Neural cell (in vitro differentiated cells): ENCODE measurements at regions not wholly inside any gene's neighbourhood (a gene's known extent, or its start where the extent isn't known, plus 50 kb on each side); places are given as distances from the start of the nearest gene placed in this dataset.
A peak's percentile ranks its signal among the peaks of the same experiment; 100 is the strongest.

Source experiments
- H2AFZ ChIP-seq: fragments of 200-600, 300-800 bp; sonication (generic), shearing (Covaris generic); 2 replicates; pipeline ENCODE4 v1.6.0; 2014; ENCODE audit warnings: low read depth, mild to moderate bottlenecking, antibody characterized with exemption, low read length, moderate library complexity
- H3F3A ChIP-seq: fragments of 200-600 bp; shearing (Covaris generic); 2 replicates; pipeline ENCODE4 v1.6.1; 2016; ENCODE audit warnings: mild to moderate bottlenecking, moderate library complexity, mixed read lengths, antibody characterized with exemption, low read length; ENCODE audit not compliant: insufficient read depth, poor library complexity, severe bottlenecking
- H3K27ac ChIP-seq: fragments of 200-600, 300-800 bp; sonication (generic), shearing (Covaris generic); 2 replicates; pipeline ENCODE4 v1.5.1; 2014; ENCODE audit warnings: mild to moderate bottlenecking, low read length, moderate library complexity
- H3K27me3 ChIP-seq: fragments of 300-800, 200-600 bp; sonication (generic), shearing (Covaris generic); 2 replicates; pipeline ENCODE4 v1.6.0; 2014; ENCODE audit warnings: mild to moderate bottlenecking, low read depth, low read length, moderate library complexity; ENCODE audit not compliant: insufficient read depth
- H3K36me3 ChIP-seq: fragments of 300-800, 200-600 bp; sonication (generic), shearing (Covaris generic); 2 replicates; pipeline ENCODE4 v1.5.1; 2014; ENCODE audit warnings: mild to moderate bottlenecking, antibody characterized with exemption, low read length, moderate library complexity; ENCODE audit not compliant: insufficient read depth
- H3K4me2 ChIP-seq: fragments of 300-800, 200-600 bp; sonication (generic), shearing (Covaris generic); 2 replicates; pipeline ENCODE4 v1.6.0; 2014; ENCODE audit warnings: mild to moderate bottlenecking, low read length
- H3K4me3 ChIP-seq: fragments of 300-800, 200-600 bp; sonication (generic), shearing (Covaris generic); 2 replicates; pipeline ENCODE4 v1.5.1; 2014; ENCODE audit warnings: mild to moderate bottlenecking, low read length, moderate library complexity
- H3K79me2 ChIP-seq: fragments of 200-600 bp; shearing (Covaris generic); replicated peaks from 2 replicates; pipeline ENCODE4 v1.6.0; 2014; ENCODE audit warnings: mild to moderate bottlenecking, low read length, moderate library complexity; ENCODE audit not compliant: insufficient read depth
- H3K9ac ChIP-seq: fragments of 300-800, 200-600 bp; sonication (generic), shearing (Covaris generic); 2 replicates; pipeline ENCODE4 v1.6.1; 2016; ENCODE audit warnings: mild to moderate bottlenecking, low read length, mixed read lengths
- H3K9me2 ChIP-seq: fragments of 200-600 bp; shearing (Covaris generic); 2 replicates; pipeline ENCODE4 v1.6.1; 2016; ENCODE audit warnings: mild to moderate bottlenecking, low read length, mixed read lengths; ENCODE audit not compliant: insufficient read depth
- H3K9me3 ChIP-seq: fragments of 200-600, 300-800 bp; sonication (generic), shearing (Covaris generic); 2 replicates; pipeline ENCODE4 v1.6.1; 2016; ENCODE audit warnings: mild to moderate bottlenecking, mixed run types, low read length, moderate library complexity, mixed read lengths
- H4K20me1 ChIP-seq: fragments of 200-600 bp; shearing (Covaris generic); 2 replicates; pipeline ENCODE4 v1.6.1; 2016; ENCODE audit warnings: mild to moderate bottlenecking, mixed run types; ENCODE audit not compliant: insufficient read depth
- EP300 ChIP-seq: fragments of 450-650 bp; conservative IDR thresholded peaks from 2 replicates; pipeline ENCODE4 v1.6.1; 2014; ENCODE audit warnings: antibody characterized with exemption, mild to moderate bottlenecking, moderate library complexity; ENCODE audit not compliant: poor library complexity, severe bottlenecking
- EZH2 ChIP-seq: fragments of 200-600, 300-800 bp; shearing (Covaris generic), sonication (generic); IDR thresholded peaks from 2 replicates; pipeline ENCODE4 v1.6.1; 2014; ENCODE audit warnings: antibody characterized with exemption, low read length, borderline replicate concordance, mild to moderate bottlenecking; ENCODE audit not compliant: insufficient read depth, poor library complexity, severe bottlenecking
- MXI1 ChIP-seq: fragments of 450-650 bp; conservative IDR thresholded peaks from 2 replicates; pipeline ENCODE4 v1.6.1; 2014; ENCODE audit warnings: antibody characterized with exemption, mild to moderate bottlenecking; ENCODE audit not compliant: poor library complexity, severe bottlenecking
- POLR2AphosphoS5 ChIP-seq: IDR thresholded peaks from 2 replicates; pipeline ENCODE4 v1.6.1; 2012
- RAD21 ChIP-seq: fragments of 450-650 bp; conservative IDR thresholded peaks from 2 replicates; pipeline ENCODE4 v1.6.1; 2014; ENCODE audit warnings: antibody characterized with exemption, mild to moderate bottlenecking, moderate library complexity
- SMC3 ChIP-seq: fragments of 450-650 bp; conservative IDR thresholded peaks from 2 replicates; pipeline ENCODE4 v1.6.1; 2014; ENCODE audit warnings: antibody characterized with exemption, mild to moderate bottlenecking, moderate library complexity; ENCODE audit not compliant: poor library complexity
- TAF1 ChIP-seq: IDR thresholded peaks from 2 replicates; pipeline ENCODE4 v1.6.1; 2012; ENCODE audit warnings: low read depth
- TF ChIP-seq, protein P1 (sequence below): IDR thresholded peaks from 2 replicates; pipeline ENCODE4 v1.6.1; 2012; ENCODE audit warnings: borderline replicate concordance
- TF ChIP-seq, protein P2 (sequence below): fragments of 450-650 bp; IDR thresholded peaks from 2 replicates; pipeline ENCODE4 v1.5.1; 2014; ENCODE audit warnings: antibody characterized with exemption, mild to moderate bottlenecking, moderate library complexity; ENCODE audit not compliant: poor library complexity, severe bottlenecking

DNA sequence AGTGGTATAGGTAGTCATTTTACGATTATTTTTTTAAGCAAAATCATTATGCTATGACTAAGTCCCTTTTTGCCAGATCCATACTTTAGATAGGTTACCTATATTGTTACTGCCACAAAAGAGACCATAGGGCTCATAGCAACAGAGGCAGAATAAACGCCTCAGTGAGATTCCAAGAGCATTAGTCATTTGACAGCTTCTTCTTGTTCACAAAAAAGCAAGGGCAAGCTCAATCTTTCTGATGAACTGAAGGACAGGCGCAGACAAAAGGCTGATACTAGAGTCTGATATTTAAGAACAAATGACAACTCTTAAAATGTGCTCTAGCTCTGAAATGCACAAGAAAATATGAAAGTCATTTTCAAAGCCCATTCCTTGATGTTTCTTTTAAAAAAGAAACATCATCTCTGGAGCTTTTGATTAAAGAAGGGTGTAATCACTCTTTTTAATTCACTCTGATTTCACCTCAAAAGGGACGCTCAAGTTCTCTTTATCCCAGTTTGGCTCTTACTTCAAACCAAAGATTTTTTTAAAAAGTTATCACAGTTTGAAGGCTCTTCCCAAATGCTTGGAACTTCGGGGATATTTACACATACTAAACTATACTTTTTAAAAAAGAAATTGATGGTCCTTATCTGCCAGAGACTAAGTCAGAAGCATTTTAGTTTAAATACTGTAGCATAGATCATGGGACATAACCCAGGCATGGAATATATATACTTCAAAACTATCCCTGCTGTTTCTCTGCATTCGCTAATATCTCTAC is 187.2 kb downstream of the EFNB2 start:
- Histone ChIP-seq H3K4me2 (peak overlapping the region; percentile 90), H3K36me3 (no peaks in the 10 kb centered on the region), H2AFZ (no peak overlapping the region), H3K79me2 (no peaks in the 10 kb centered on the region), H3F3A (no peaks in the 10 kb centered on the region), H3K9ac (peak overlapping the region; percentile 71), H3K4me3 (peak overlapping the region; percentile 65), H3K9me2 (no peaks in the 10 kb centered on the region), H4K20me1 (no peaks in the 10 kb centered on the region), H3K9me3 (no peaks in the 10 kb centered on the region), H3K27me3 (no peaks in the 10 kb centered on the region), H3K27ac (peak overlapping the region; percentile 84)
- TF ChIP-seq SMC3: no peak
- TF ChIP-seq EZH2: no peak
- TF ChIP-seq RAD21: no peak
- peak; percentile 30 for TF ChIP-seq EP300
- TF ChIP-seq, protein P1, sequence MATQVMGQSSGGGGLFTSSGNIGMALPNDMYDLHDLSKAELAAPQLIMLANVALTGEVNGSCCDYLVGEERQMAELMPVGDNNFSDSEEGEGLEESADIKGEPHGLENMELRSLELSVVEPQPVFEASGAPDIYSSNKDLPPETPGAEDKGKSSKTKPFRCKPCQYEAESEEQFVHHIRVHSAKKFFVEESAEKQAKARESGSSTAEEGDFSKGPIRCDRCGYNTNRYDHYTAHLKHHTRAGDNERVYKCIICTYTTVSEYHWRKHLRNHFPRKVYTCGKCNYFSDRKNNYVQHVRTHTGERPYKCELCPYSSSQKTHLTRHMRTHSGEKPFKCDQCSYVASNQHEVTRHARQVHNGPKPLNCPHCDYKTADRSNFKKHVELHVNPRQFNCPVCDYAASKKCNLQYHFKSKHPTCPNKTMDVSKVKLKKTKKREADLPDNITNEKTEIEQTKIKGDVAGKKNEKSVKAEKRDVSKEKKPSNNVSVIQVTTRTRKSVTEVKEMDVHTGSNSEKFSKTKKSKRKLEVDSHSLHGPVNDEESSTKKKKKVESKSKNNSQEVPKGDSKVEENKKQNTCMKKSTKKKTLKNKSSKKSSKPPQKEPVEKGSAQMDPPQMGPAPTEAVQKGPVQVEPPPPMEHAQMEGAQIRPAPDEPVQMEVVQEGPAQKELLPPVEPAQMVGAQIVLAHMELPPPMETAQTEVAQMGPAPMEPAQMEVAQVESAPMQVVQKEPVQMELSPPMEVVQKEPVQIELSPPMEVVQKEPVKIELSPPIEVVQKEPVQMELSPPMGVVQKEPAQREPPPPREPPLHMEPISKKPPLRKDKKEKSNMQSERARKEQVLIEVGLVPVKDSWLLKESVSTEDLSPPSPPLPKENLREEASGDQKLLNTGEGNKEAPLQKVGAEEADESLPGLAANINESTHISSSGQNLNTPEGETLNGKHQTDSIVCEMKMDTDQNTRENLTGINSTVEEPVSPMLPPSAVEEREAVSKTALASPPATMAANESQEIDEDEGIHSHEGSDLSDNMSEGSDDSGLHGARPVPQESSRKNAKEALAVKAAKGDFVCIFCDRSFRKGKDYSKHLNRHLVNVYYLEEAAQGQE: no peak
- no peak for TF ChIP-seq POLR2AphosphoS5
- TF ChIP-seq, protein P2, sequence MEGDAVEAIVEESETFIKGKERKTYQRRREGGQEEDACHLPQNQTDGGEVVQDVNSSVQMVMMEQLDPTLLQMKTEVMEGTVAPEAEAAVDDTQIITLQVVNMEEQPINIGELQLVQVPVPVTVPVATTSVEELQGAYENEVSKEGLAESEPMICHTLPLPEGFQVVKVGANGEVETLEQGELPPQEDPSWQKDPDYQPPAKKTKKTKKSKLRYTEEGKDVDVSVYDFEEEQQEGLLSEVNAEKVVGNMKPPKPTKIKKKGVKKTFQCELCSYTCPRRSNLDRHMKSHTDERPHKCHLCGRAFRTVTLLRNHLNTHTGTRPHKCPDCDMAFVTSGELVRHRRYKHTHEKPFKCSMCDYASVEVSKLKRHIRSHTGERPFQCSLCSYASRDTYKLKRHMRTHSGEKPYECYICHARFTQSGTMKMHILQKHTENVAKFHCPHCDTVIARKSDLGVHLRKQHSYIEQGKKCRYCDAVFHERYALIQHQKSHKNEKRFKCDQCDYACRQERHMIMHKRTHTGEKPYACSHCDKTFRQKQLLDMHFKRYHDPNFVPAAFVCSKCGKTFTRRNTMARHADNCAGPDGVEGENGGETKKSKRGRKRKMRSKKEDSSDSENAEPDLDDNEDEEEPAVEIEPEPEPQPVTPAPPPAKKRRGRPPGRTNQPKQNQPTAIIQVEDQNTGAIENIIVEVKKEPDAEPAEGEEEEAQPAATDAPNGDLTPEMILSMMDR: no peak

DNA sequence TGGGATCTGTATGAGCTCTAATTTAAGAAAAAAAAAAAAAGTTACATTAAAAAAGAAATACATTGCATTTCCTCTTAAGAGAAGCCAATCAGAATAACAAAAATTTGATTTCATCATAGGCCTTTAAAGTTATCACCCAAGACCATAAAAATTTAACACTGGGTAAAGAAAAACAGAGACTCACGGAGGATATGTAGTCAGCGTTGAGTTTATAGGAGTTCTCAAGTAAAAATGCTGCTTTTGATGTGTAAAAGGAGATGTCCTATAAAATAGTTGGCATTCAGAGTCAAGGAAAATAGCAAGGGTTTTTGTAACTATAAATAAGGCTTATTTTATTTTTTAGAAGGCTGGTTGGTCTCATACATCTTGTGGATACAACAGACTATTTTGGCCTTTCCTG is 191.1 kb downstream of the EFNB2 start:
- Histone ChIP-seq H3K4me2 (no peak overlapping the region), H3K36me3 (no peaks in the 10 kb centered on the region), H4K20me1 (no peaks in the 10 kb centered on the region), H3F3A (no peaks in the 10 kb centered on the region), H3K9ac (no peak overlapping the region), H3K27me3 (no peaks in the 10 kb centered on the region), H3K27ac (no peak overlapping the region), H2AFZ (no peak overlapping the region), H3K9me2 (no peaks in the 10 kb centered on the region), H3K9me3 (peaks cover 4% of the 10 kb centered on the region), H3K4me3 (no peak overlapping the region), H3K79me2 (no peaks in the 10 kb centered on the region)
- no peak for TF ChIP-seq POLR2AphosphoS5
- TF ChIP-seq, protein P2: no peak
- TF ChIP-seq RAD21: no peak
- no peak for TF ChIP-seq EZH2
- TF ChIP-seq, protein P1: no peak
- TF ChIP-seq SMC3: no peak
- no peak for TF ChIP-seq TAF1
- TF ChIP-seq EP300: no peak
- TF ChIP-seq MXI1: no peak
